ENCODE measurements at regions not wholly inside any gene's neighbourhood (a gene's known extent, or its start where the extent isn't known, plus 50 kb on each side); places are given as distances from the start of the nearest gene placed in this dataset.

DNA sequence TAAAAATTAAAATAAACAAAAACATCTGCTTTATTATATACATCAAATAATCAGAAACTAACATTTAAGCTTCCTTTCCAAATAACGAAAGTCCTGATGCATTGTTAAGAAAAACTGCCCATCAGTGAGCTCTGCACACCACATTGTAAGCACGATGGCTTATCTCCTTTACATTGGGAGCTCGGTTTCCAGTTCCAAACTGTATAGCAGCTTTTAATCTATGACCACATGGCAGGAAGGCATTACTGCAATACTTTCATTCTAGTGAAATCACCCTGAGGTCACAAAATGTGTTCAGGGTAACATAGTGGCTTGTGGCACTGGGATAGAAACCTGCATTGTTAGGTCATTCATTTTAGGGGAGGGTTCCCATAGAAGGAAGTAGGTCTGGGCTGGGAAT lies 146.3 kb downstream of the ZNF22 start:
- DNase-seq (ENCODE audit: low read depth in 1 of 2, low spot score in 1 of 2): no peak
- CTCF ChIA-PET: no interaction called here
- Histone ChIP-seq H3K4me1 (no peaks in the 10 kb centered on the region), H3K4me3 (no peak overlapping the region), H3K9me3 (no peaks in the 10 kb centered on the region), H3K27ac (no peak overlapping the region), H3K4me2 (no peak overlapping the region)
- ATAC-seq: no peak
- TF ChIP-seq NR3C1 (IDR thresholded peaks at IDR 0.05): no peak
- no peak for TF ChIP-seq ZC3H11A (IDR thresholded peaks at IDR 0.05)
- no peak for TF ChIP-seq ZSCAN20 (CRISPR knock-in tag; IDR thresholded peaks at IDR 0.05)
- TF ChIP-seq RFX5 (IDR thresholded peaks at IDR 0.05): no peak
- WGBS (ENCODE audit: missing lambda C conversion rate): 16% methylated on average over 3 of the region's 3 CpGs
- FAIRE-seq: no peak
- POLR2A ChIA-PET: no interaction called here

DNA sequence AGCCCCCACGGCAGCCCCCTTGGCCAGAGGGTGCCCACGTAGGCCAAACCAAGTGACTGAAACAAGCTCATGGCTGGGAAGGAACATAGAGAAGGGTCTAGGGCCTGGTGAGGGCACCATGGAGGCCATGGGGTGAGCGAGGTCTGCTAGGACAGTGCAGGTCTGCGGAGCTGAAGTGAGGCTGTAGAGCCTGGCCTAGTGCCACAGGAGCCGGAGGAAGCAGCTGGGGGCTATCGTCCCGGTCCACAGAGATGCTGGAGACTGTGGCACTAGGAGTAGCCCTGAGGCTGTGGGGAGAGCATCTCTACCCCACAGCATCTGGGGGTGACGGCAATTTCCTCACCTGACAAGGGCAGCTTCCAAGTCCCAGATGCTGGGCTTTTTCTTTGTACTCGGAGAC lies 150.3 kb downstream of the ZNF22 start:
- Histone ChIP-seq H3K4me1 (no peaks in the 10 kb centered on the region), H3K9me3 (no peaks in the 10 kb centered on the region), H3K4me2 (no peak overlapping the region), H3K4me3 (no peak overlapping the region), H3K27ac (no peak overlapping the region)
- FAIRE-seq (no peak), DNase-seq (ENCODE audit: low read depth in 1 of 2, low spot score in 1 of 2) (no peak), ATAC-seq (no peak)
- POLR2A ChIA-PET: no interaction called here
- WGBS (ENCODE audit: missing lambda C conversion rate): 47% methylated on average over 9 of the region's 9 CpGs
- CTCF ChIA-PET: no interaction called here
- TF ChIP-seq CBX8 (IDR thresholded peaks at IDR 0.05): no peak
- no peak for TF ChIP-seq HOXB13 (CRISPR knock-in tag; IDR thresholded peaks at IDR 0.05; ENCODE audit: low read depth)
- TF ChIP-seq CEBPB (IDR thresholded peaks at IDR 0.05): no peak
- no peak for TF ChIP-seq EHMT2 (IDR thresholded peaks at IDR 0.05; ENCODE audit: low read depth)
- TF ChIP-seq, protein P1, sequence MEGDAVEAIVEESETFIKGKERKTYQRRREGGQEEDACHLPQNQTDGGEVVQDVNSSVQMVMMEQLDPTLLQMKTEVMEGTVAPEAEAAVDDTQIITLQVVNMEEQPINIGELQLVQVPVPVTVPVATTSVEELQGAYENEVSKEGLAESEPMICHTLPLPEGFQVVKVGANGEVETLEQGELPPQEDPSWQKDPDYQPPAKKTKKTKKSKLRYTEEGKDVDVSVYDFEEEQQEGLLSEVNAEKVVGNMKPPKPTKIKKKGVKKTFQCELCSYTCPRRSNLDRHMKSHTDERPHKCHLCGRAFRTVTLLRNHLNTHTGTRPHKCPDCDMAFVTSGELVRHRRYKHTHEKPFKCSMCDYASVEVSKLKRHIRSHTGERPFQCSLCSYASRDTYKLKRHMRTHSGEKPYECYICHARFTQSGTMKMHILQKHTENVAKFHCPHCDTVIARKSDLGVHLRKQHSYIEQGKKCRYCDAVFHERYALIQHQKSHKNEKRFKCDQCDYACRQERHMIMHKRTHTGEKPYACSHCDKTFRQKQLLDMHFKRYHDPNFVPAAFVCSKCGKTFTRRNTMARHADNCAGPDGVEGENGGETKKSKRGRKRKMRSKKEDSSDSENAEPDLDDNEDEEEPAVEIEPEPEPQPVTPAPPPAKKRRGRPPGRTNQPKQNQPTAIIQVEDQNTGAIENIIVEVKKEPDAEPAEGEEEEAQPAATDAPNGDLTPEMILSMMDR (IDR thresholded peaks at IDR 0.05): no peak
- no peak for TF ChIP-seq POLR2A (IDR thresholded peaks at IDR 0.05; ENCODE audit: low read length)
- TF ChIP-seq, protein P2, sequence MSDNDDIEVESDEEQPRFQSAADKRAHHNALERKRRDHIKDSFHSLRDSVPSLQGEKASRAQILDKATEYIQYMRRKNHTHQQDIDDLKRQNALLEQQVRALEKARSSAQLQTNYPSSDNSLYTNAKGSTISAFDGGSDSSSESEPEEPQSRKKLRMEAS (IDR thresholded peaks at IDR 0.05): no peak
- no peak for TF ChIP-seq EP300 (IDR thresholded peaks at IDR 0.05)
- no peak for TF ChIP-seq JUN (IDR thresholded peaks at IDR 0.05)
- TF ChIP-seq PHF8 (IDR thresholded peaks at IDR 0.05; ENCODE audit: borderline replicate concordance, low read depth): no peak
- no peak for TF ChIP-seq CHD2 (IDR thresholded peaks at IDR 0.05; ENCODE audit: low read length, partially characterized antibody)
- TF ChIP-seq EHF (CRISPR knock-in tag; IDR thresholded peaks at IDR 0.05): no peak
- TF ChIP-seq KDM5A (IDR thresholded peaks at IDR 0.05): no peak
- TF ChIP-seq HDAC2 (IDR thresholded peaks at IDR 0.05): no peak

DNA sequence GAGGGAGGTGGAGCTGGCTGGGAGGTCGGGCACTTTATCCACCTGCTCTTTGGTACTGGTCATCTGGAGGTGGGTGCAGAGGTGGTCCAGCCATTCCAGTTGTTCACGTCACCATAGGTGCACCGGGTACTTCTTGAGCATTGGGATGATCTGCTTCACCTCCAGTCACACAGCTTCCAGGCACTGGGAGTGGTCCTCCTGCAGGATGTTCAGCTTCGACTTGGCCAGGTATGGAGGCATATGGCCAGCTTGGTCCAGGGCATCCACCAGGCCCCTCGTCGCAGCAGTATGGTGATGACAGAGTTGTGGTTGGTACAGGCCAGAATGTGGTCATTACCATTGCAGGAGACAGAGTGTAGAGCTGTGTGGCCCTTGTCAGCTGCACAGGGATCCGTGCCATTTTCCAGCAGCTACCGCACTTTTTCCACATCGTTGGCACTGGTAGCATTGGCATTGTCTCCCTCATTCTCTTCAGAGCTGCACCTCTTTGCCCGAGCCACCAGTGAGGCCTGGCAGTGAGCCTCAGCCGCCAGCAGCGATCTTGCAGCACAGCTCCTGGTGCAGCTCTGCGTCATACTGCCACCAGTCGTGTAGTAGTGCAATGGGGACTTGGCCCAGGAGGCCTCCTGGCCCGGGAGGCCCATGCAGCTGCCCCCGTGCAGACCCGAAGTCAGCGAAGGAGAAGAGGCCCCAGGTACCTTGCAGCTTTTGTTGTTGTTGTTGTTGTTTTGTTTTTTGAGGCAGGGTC lies 150.9 kb downstream of the ZNF22 start:
- Histone ChIP-seq H3K4me3 (no peak overlapping the region), H3K4me1 (no peaks in the 10 kb centered on the region), H3K27ac (no peak overlapping the region), H3K9me3 (no peaks in the 10 kb centered on the region), H3K4me2 (no peak overlapping the region)
- no peak for FAIRE-seq
- no peak for ATAC-seq
- DNase-seq (ENCODE audit: low read depth in 1 of 2, low spot score in 1 of 2): no peak
- 58% methylated on average over 11 of the region's 18 CpGs for WGBS (ENCODE audit: missing lambda C conversion rate)
- no peak for TF ChIP-seq ZFP36 (IDR thresholded peaks at IDR 0.05; ENCODE audit: borderline replicate concordance, partially characterized antibody)
- no peak for TF ChIP-seq CBX2 (IDR thresholded peaks at IDR 0.05; ENCODE audit: borderline replicate concordance, low read depth)
- TF ChIP-seq CHD4 (IDR thresholded peaks at IDR 0.05; ENCODE audit: borderline replicate concordance): no peak
- TF ChIP-seq, protein P3, sequence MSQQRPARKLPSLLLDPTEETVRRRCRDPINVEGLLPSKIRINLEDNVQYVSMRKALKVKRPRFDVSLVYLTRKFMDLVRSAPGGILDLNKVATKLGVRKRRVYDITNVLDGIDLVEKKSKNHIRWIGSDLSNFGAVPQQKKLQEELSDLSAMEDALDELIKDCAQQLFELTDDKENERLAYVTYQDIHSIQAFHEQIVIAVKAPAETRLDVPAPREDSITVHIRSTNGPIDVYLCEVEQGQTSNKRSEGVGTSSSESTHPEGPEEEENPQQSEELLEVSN (IDR thresholded peaks at IDR 0.05; ENCODE audit: borderline replicate concordance, low read depth): no peak
- TF ChIP-seq, protein P4, sequence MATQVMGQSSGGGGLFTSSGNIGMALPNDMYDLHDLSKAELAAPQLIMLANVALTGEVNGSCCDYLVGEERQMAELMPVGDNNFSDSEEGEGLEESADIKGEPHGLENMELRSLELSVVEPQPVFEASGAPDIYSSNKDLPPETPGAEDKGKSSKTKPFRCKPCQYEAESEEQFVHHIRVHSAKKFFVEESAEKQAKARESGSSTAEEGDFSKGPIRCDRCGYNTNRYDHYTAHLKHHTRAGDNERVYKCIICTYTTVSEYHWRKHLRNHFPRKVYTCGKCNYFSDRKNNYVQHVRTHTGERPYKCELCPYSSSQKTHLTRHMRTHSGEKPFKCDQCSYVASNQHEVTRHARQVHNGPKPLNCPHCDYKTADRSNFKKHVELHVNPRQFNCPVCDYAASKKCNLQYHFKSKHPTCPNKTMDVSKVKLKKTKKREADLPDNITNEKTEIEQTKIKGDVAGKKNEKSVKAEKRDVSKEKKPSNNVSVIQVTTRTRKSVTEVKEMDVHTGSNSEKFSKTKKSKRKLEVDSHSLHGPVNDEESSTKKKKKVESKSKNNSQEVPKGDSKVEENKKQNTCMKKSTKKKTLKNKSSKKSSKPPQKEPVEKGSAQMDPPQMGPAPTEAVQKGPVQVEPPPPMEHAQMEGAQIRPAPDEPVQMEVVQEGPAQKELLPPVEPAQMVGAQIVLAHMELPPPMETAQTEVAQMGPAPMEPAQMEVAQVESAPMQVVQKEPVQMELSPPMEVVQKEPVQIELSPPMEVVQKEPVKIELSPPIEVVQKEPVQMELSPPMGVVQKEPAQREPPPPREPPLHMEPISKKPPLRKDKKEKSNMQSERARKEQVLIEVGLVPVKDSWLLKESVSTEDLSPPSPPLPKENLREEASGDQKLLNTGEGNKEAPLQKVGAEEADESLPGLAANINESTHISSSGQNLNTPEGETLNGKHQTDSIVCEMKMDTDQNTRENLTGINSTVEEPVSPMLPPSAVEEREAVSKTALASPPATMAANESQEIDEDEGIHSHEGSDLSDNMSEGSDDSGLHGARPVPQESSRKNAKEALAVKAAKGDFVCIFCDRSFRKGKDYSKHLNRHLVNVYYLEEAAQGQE (IDR thresholded peaks at IDR 0.05): no peak
- no peak for TF ChIP-seq EHMT2 (IDR thresholded peaks at IDR 0.05; ENCODE audit: low read depth)
- TF ChIP-seq MAZ (IDR thresholded peaks at IDR 0.05; ENCODE audit: borderline replicate concordance, low read depth, low read length): no peak
- no peak for TF ChIP-seq SREBF2 (IDR thresholded peaks at IDR 0.05)
- no peak for TF ChIP-seq EHF (CRISPR knock-in tag; IDR thresholded peaks at IDR 0.05)
- no peak for TF ChIP-seq TP53 (CRISPR knock-in tag; IDR thresholded peaks at IDR 0.05)
- no peak for TF ChIP-seq PHF8 (IDR thresholded peaks at IDR 0.05; ENCODE audit: borderline replicate concordance, low read depth)
- no peak for TF ChIP-seq ZSCAN20 (CRISPR knock-in tag; IDR thresholded peaks at IDR 0.05)
- TF ChIP-seq, protein P5, sequence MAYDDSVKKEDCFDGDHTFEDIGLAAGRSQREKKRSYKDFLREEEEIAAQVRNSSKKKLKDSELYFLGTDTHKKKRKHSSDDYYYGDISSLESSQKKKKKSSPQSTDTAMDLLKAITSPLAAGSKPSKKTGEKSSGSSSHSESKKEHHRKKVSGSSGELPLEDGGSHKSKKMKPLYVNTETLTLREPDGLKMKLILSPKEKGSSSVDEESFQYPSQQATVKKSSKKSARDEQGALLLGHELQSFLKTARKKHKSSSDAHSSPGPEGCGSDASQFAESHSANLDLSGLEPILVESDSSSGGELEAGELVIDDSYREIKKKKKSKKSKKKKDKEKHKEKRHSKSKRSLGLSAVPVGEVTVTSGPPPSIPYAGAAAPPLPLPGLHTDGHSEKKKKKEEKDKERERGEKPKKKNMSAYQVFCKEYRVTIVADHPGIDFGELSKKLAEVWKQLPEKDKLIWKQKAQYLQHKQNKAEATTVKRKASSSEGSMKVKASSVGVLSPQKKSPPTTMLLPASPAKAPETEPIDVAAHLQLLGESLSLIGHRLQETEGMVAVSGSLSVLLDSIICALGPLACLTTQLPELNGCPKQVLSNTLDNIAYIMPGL (CRISPR knock-in tag; IDR thresholded peaks at IDR 0.05; ENCODE audit: borderline replicate concordance): no peak
- TF ChIP-seq NR3C1 (IDR thresholded peaks at IDR 0.05): no peak
- no peak for TF ChIP-seq KDM1A (IDR thresholded peaks at IDR 0.05; ENCODE audit: low read depth)
- POLR2A ChIA-PET: no interaction called here
- CTCF ChIA-PET: no interaction called here

Measured in A549 (cell line).